ENCODE measurements at regions not wholly inside any gene's neighbourhood (a gene's known extent, or its start where the extent isn't known, plus 50 kb on each side); places are given as distances from the start of the nearest gene placed in this dataset.

DNA sequence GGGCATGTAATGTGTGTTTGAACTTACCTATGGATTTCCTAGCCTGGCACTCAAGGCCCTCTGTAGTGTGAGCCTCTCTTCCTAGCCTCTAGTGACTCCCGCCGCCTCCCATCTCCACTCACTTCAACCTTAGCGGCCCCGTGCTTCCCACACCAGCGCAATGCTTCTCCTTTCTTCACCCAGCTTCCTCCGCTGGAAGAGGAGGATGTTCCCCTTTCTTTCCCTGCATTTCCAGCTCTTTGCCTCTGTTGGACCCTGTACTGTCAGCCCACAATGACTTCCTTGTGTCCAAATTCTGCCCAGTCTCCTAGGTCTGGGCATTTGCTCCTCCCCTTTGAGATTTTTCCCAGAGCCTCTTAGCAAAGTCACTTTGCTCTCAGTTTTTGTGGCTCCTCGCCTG lies 138.1 kb upstream of the IRF2BP2 start:
- Mint-ChIP-seq H3K4me1 (no peaks in the 10 kb centered on the region), H3K27me3 (ENCODE audit: low read depth in 3 of 3) (peaks cover 4 to 16% (median 7%) of the 10 kb centered on the region in 3 donors), H3K36me3 (no peaks in the 10 kb centered on the region), H3K27ac (peak overlapping the region in 1 of 6 donors; percentile 28), H3K9me3 (no peaks in the 10 kb centered on the region), H3K4me3 (no peak overlapping the region)
- DNase-seq = no peak

- Mint-ChIP-seq H3K4me1 (no peaks in the 10 kb centered on the region), H3K27me3 (ENCODE audit: low read depth in 3 of 3) (peaks cover 4 to 14% (median 9%) of the 10 kb centered on the region in 3 donors), H3K36me3 (no peaks in the 10 kb centered on the region), H3K9me3 (no peaks in the 10 kb centered on the region), H3K4me3 (no peak overlapping the region), H3K27ac (no peak overlapping the region)
- DNase-seq = no peak
Measured at GRCh38 chr1:234746798-234747196, 136.8 kb upstream of the IRF2BP2 start.

GRCh38 chr1:234745844-234746797 lies 136.1 kb upstream of the IRF2BP2 start:
- Mint-ChIP-seq H3K27me3 (ENCODE audit: low read depth in 3 of 3) (peaks cover 4 to 14% (median 9%) of the 10 kb centered on the region in 3 donors), H3K27ac (no peak overlapping the region), H3K4me1 (no peaks in the 10 kb centered on the region), H3K4me3 (no peak overlapping the region), H3K9me3 (no peaks in the 10 kb centered on the region), H3K36me3 (no peaks in the 10 kb centered on the region)
- no peak for DNase-seq

DNA sequence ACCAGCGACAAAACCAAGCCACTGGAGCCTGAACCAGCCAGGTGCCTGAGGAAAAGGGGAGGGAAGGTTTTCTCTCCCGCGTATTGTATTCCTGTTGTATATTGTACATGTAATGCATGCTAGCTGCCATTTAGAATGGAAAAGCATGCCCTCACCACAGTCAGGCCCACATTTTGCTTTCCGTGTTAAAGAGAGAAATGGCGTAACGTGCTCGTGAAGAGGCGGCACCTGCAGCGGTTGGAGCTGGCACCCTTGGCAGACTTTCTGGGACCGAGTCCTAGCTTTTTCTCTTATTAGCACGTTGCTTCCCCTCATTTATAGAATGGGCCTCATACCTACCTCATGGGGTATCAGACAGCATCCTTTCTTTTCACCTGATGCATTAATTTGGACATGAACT lies 135.3 kb upstream of the IRF2BP2 start:
- Mint-ChIP-seq H3K9me3 (no peaks in the 10 kb centered on the region), H3K4me1 (no peaks in the 10 kb centered on the region), H3K36me3 (no peaks in the 10 kb centered on the region), H3K27ac (no peak overlapping the region), H3K4me3 (no peak overlapping the region), H3K27me3 (ENCODE audit: low read depth in 3 of 3) (peaks cover 4 to 14% (median 9%) of the 10 kb centered on the region in 3 donors)
- DNase-seq = no peak

GRCh38 chr1:234743791-234744611 lies 134.0 kb upstream of the IRF2BP2 start:
- Mint-ChIP-seq H3K9me3 (no peaks in the 10 kb centered on the region), H3K36me3 (no peaks in the 10 kb centered on the region), H3K4me1 (no peaks in the 10 kb centered on the region), H3K4me3 (no peak overlapping the region), H3K27me3 (ENCODE audit: low read depth in 3 of 3) (peaks cover 4 to 10% (median 9%) of the 10 kb centered on the region in 3 donors), H3K27ac (no peak overlapping the region)
- no peak for DNase-seq

DNA sequence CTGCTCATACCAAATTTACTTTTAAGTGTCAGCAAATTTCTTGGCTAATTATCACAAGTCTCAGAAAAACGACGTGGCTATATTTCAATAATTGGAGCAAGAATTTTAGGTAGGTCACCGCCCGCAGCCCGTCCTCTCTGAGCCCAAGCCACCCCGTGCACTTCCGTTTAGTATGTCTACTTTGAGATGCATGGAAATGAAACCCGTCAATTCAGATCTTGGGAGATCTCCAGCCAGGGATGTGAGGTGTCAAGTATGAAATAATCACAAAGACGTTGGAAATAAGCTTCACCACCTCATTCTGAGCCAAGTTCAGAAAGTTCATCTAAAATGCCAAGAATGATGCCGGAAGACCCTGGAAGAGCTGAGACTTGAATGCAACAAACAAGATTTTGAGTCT lies 132.6 kb upstream of the IRF2BP2 start:
- Mint-ChIP-seq H3K27me3 (ENCODE audit: low read depth in 3 of 3) (peaks cover 2 to 9% (median 4%) of the 10 kb centered on the region in 3 donors), H3K4me3 (no peak overlapping the region), H3K27ac (no peak overlapping the region), H3K36me3 (no peaks in the 10 kb centered on the region), H3K4me1 (no peaks in the 10 kb centered on the region), H3K9me3 (no peaks in the 10 kb centered on the region)
- no peak for DNase-seq

GRCh38 chr1:234737967-234738314 lies 128.0 kb upstream of the IRF2BP2 start:
- DNase-seq = no peak
- H3K27me3 Mint-ChIP-seq (ENCODE audit: low read depth in 3 of 3) = peaks cover 0 to 9% (median 2%) of the 10 kb centered on the region in 3 donors
- no peaks in the 10 kb centered on the region for H3K9me3 Mint-ChIP-seq
- no peaks in the 10 kb centered on the region for H3K36me3 Mint-ChIP-seq
- no peak overlapping the region for H3K4me3 Mint-ChIP-seq
- H3K4me1 Mint-ChIP-seq = no peaks in the 10 kb centered on the region
- H3K27ac Mint-ChIP-seq = no peak overlapping the region

DNA sequence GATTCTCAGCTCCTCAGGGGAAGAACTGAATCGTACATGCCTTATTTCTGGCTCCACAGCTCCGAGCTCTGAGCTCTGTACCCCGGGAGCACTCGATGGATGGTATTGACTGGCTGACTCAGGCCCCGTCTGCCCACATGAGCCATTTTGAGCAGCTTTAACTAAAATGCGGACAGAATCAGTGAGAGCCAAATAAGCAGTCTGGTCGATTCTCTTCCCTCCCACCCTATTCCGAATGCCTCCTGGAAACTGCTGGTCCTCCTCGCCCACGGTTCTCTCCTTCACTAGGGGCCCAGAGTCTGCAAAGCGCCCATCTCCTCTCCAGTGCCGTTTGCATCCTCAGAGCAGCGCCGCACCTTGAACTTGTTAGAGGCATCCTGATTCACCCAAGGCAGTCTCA lies 125.9 kb upstream of the IRF2BP2 start:
- H3K4me1 Mint-ChIP-seq = peaks cover 4 to 7% of the 10 kb centered on the region in 2 donors

DNA sequence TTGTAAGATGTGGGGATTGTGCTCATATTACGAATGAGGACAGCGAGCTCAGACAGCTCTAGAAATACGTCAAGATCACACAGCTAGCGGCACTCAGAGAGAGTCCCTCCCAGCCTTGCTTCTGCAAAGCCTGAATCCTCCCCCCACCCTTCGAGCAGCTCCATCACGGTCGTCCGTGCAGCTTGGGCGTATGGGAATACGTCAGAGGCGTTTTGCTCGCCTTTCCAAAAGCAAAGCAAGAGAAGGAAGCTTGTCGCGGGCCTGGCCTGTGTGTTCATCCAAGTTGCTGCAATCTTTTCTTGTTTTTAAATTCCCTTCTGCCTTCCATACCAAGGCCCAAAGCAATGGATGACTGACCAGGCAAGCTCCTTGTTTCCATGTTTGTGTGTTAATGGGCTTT lies 125.5 kb upstream of the IRF2BP2 start:
- no peaks in the 10 kb centered on the region for H3K36me3 Mint-ChIP-seq
- no peak for DNase-seq
- peaks cover 2 to 11% (median 2%) of the 10 kb centered on the region in 3 donors for H3K27me3 Mint-ChIP-seq (ENCODE audit: low read depth in 3 of 3)
- peaks cover 4 to 9% of the 10 kb centered on the region in 2 donors for H3K4me1 Mint-ChIP-seq
- no peak overlapping the region for H3K4me3 Mint-ChIP-seq
- H3K27ac Mint-ChIP-seq = no peak overlapping the region
- no peaks in the 10 kb centered on the region for H3K9me3 Mint-ChIP-seq

More for the DNA sequence above, 125.9 kb upstream of the IRF2BP2 start:
- no peaks in the 10 kb centered on the region for H3K9me3 Mint-ChIP-seq
- no peak for DNase-seq
- no peaks in the 10 kb centered on the region for H3K36me3 Mint-ChIP-seq
- no peak overlapping the region for H3K4me3 Mint-ChIP-seq
- peaks cover 2 to 11% (median 2%) of the 10 kb centered on the region in 3 donors for H3K27me3 Mint-ChIP-seq (ENCODE audit: low read depth in 3 of 3)
- no peak overlapping the region for H3K27ac Mint-ChIP-seq

- no peak for DNase-seq
- Mint-ChIP-seq H3K4me1 (peaks cover 4 to 9% of the 10 kb centered on the region in 2 donors), H3K27ac (no peak overlapping the region), H3K36me3 (no peaks in the 10 kb centered on the region), H3K9me3 (no peaks in the 10 kb centered on the region), H3K4me3 (no peak overlapping the region), H3K27me3 (ENCODE audit: low read depth in 3 of 3) (peaks cover 2 to 11% (median 4%) of the 10 kb centered on the region in 3 donors)
Measured at GRCh38 chr1:234734869-234735268, 124.9 kb upstream of the IRF2BP2 start.

GRCh38 chr1:234734412-234734835 lies 124.4 kb upstream of the IRF2BP2 start:
- Mint-ChIP-seq H3K27ac (no peak overlapping the region), H3K4me3 (no peak overlapping the region)

DNA sequence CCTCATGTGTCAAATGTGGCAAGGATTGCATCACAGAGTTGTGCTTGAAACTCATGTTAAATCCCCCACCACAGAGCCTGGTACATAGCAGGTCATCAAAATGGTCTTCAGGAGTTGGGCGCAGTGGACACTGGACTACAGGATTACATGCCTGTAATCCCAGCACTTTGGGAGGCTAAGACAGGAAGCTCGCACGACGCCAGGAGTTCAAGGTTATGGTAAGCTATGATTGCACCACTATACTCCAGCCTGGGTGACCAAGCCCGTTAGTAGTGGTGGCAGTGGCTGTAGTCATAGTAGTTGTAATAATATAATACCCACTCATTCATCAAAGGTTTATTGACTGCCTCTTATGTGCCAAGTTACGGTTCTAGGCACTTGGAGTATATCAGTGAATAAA lies 123.4 kb upstream of the IRF2BP2 start:
- Mint-ChIP-seq H3K4me3 (no peak overlapping the region), H3K27me3 (ENCODE audit: low read depth in 3 of 3) (peaks cover 2 to 11% (median 4%) of the 10 kb centered on the region in 3 donors), H3K36me3 (no peaks in the 10 kb centered on the region), H3K27ac (no peak overlapping the region), H3K9me3 (no peaks in the 10 kb centered on the region), H3K4me1 (peaks cover 4 to 9% of the 10 kb centered on the region in 2 donors)
- DNase-seq = no peak

More at GRCh38 chr1:234734412-234734835, 124.4 kb upstream of the IRF2BP2 start:
- Mint-ChIP-seq H3K4me1 (peaks cover 4 to 9% of the 10 kb centered on the region in 2 donors), H3K36me3 (no peaks in the 10 kb centered on the region), H3K9me3 (no peaks in the 10 kb centered on the region), H3K27me3 (ENCODE audit: low read depth in 3 of 3) (peaks cover 2 to 11% (median 4%) of the 10 kb centered on the region in 3 donors)
- DNase-seq = no peak

- Mint-ChIP-seq H3K27me3 (ENCODE audit: low read depth in 3 of 3) (peaks cover 2 to 8% (median 4%) of the 10 kb centered on the region in 3 donors), H3K4me3 (no peak overlapping the region), H3K27ac (no peak overlapping the region), H3K36me3 (no peaks in the 10 kb centered on the region), H3K9me3 (no peaks in the 10 kb centered on the region), H3K4me1 (peaks cover 4 to 9% of the 10 kb centered on the region in 2 donors)
- DNase-seq = no peak
Measured at GRCh38 chr1:234732671-234733390, 122.9 kb upstream of the IRF2BP2 start.
